K562 (cell line): ENCODE measurements at regions not wholly inside any gene's neighbourhood (a gene's known extent, or its start where the extent isn't known, plus 50 kb on each side); places are given as distances from the start of the nearest gene placed in this dataset.

Source experiments
- CAMTA2 ChIP-seq: fragments of 250-450 bp; sonication (Bioruptor Pico); conservative IDR thresholded peaks from 2 replicates; pipeline ENCODE4 v1.5.1; 2022
- CEBPB ChIP-seq: fragments of 450-650 bp; IDR thresholded peaks from 2 replicates; pipeline ENCODE4 v1.6.1; 2016; ENCODE audit warnings: missing genetic modification characterization, missing compliant biosample characterization
- CTCF ChIP-seq, 3 experiments: IDR thresholded peaks in 2 of 3; conservative IDR thresholded peaks in 1 of 3; 2 replicates each; pipeline ENCODE4 v1.5.1; 2011 to 2012; ENCODE audit warnings: low read length in 3 of 3, mild to moderate bottlenecking in 3 of 3, control low read depth in 2 of 3, improper control_type of control experiment in 1 of 3, inconsistent platforms in 1 of 3, low read depth in 1 of 3, mixed read lengths in 1 of 3, moderate library complexity in 1 of 3; ENCODE audit not compliant: insufficient read depth in 2 of 3
- ELK1 ChIP-seq: sonication (generic); formaldehyde crosslinking; IDR thresholded peaks from 2 replicates; pipeline ENCODE4 v1.8.1; 2022; ENCODE audit warnings: missing genetic modification reagents
- IRF2 ChIP-seq: sonication (generic); formaldehyde crosslinking; IDR thresholded peaks from 2 replicates; pipeline ENCODE4 v1.8.1; 2022; ENCODE audit warnings: mild to moderate bottlenecking, missing genetic modification reagents
- NFE2 ChIP-seq: IDR thresholded peaks from 2 replicates; pipeline ENCODE4 v1.6.1; 2014; ENCODE audit warnings: antibody characterized with exemption, low read depth
- PBX2 ChIP-seq, 2 experiments: IDR thresholded peaks in 1 of 2; conservative IDR thresholded peaks in 1 of 2; 2 replicates each; pipeline ENCODE4 v1.6.1; 2016; ENCODE audit warnings: low read depth in 2 of 2, mild to moderate bottlenecking in 1 of 2, missing compliant biosample characterization in 1 of 2, missing genetic modification characterization in 1 of 2, moderate library complexity in 1 of 2
- POLR2A ChIP-seq: fragments of 450-650 bp; conservative IDR thresholded peaks from 2 replicates; pipeline ENCODE4 v1.6.1; 2016
- RAD51 ChIP-seq: fragments of 450-650 bp; IDR thresholded peaks from 2 replicates; pipeline ENCODE4 v1.7.1; 2016; ENCODE audit warnings: low read depth, mild to moderate bottlenecking, borderline replicate concordance
- REST ChIP-seq, 2 experiments: fragments of 450-650 bp; formaldehyde crosslinking in 1 of 2; IDR thresholded peaks; 2 replicates each; pipeline versions ENCODE4 v1.4.0 to v1.6.1; 2014 to 2020; ENCODE audit warnings: mild to moderate bottlenecking in 2 of 2, borderline replicate concordance in 1 of 2, low read depth in 1 of 2
- ZNF785 ChIP-seq: fragments of 250-450 bp; sonication (Bioruptor Pico); IDR thresholded peaks from 2 replicates; pipeline ENCODE4 v1.4.0; 2020; ENCODE audit warnings: mild to moderate bottlenecking

- TF ChIP-seq PBX2 (CRISPR knock-in tag; IDR thresholded peaks at IDR 0.05; ENCODE audit: low read depth) (no peak), PBX2 (tag; conservative IDR thresholded peaks at IDR 0.05; ENCODE audit: low read depth) (no peak), POLR2A (no peak), RAD51 (no peak), IRF2 (CRISPR knock-in tag) (no peak), CAMTA2 (CRISPR knock-in tag) (no peak), CTCF (IDR thresholded peaks at IDR 0.05 in 2 of 3, conservative IDR thresholded peaks at IDR 0.05 in 1 of 3; ENCODE audit: insufficient read depth in 2 of 3, low read depth in 1 of 3, low read length in 3 of 3) (no peak), NFE2 (no peak), ELK1 (no peak), ZNF785 (CRISPR knock-in tag) (no peak), REST (IDR thresholded peaks at IDR 0.05; ENCODE audit: borderline replicate concordance) (no peak), REST (CRISPR knock-in tag; IDR thresholded peaks at IDR 0.05; ENCODE audit: low read depth) (no peak), CEBPB (tag) (no peak)
Observed at GRCh38 chr7:156524818-156525597, 115.6 kb upstream of the RNF32 start.
